ENCODE measurements at regions not wholly inside any gene's neighbourhood (a gene's known extent, or its start where the extent isn't known, plus 50 kb on each side); places are given as distances from the start of the nearest gene placed in this dataset.
"Not testable (repeated sequence)": the region's sequence is repeated elsewhere in the genome, so short reads cannot be mapped to it uniquely, and the experiment has no call there.

DNA sequence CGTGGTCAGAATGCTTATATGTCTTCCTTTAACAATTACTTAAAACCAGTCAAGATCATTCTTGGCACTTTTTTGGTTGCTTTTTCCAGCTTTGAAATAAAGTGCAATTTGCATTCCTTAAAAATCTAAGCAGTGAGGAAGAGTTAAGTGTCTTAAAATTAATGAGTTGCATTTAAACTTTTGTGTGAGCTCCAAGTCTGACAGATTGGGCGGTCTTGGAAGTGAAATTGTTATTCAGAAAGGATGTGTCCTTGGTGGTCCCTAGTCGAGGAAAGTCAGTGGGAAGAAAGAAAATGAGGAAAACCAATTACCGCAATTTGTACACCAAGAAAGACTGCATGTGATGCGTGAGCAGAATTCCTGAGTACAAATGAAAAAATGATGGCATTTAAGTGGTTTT is 132.5 kb downstream of the HHIPL2 start:
- DNase-seq = no peak

DNA sequence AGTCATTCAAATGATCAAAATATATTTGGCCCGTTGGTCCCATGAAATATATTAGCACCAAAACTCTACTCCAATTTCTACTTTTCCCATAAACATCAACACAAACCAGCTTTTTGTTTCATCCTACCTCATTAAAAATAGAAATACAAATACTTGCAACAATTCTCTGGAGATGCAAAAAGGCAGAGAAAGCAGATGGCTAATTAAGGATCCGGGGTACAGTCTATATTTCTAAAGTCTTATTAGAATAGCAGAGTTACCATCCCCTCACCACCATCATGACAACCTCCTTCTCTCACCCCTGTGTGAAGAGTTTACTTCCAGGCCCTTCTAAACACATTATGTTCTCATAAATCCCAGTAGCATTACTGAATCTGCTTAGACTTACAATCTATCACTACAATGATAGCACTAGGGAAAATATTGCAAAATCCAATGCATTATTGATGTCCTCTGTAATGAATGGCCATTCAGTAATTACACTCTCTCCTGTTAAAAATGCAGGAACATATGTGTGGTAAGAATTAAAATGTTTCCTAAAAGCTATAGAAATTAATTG is 133.8 kb downstream of the HHIPL2 start:
- no peak for DNase-seq

DNA sequence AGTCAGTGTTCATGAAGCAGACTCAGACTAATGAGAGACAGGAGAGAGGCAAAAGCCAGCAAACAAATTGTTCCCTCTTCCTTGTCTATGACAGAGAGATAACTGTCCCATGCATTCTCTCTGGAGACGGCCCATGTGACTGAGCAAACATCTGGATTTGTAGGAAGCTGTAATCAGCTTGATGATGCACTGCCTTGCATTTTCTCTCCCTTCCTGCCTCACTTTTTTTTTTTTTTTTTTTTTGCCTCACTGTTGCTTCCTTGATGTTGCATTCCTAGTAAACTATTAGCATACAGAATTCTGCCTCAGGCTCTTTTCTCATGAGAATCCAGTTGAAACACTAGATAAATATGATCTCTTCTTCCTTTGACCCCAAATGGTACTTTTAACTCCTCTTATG is 134.5 kb downstream of the HHIPL2 start:
- no peak for DNase-seq

DNA sequence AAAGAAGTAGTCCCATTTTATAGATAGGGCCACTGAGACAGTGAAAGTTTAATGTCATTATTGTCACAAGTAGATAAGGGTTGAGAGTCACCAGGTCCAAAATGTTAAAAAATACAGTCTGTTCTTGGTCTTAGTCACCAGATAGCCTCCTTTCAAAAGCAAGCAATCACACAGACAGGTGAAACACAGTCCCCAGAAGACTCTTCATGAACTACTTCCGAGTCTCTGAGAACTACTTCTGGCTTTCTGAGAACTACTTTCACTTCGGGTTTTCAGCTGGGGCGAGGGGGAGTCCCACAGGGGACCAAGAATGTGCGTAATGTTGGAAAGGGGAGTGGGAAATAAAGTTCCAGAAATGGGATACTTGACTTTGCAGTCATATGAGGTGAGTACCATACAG is 143.2 kb downstream of the HHIPL2 start:
- DNase-seq = no peak

DNA sequence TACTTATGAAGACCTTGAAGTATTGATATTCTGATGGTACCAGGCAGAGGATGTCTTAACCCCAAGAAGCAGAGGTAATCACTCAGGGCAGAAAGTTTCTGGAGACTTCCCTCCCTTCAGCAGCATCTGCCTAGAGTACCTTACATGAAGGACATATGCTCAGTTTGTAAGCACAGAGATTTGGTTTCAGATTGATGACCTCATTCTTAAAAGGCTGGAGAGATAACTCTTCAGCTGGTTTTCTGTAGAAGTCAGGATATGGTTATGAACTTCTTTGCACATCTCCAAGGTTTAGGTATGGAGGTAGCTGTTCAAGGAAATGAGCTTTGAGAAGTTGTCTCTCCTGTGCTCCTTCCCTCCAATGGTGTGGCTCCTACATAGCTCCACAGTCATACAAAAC is 148.7 kb downstream of the HHIPL2 start:
- DNase-seq = no peak

DNA sequence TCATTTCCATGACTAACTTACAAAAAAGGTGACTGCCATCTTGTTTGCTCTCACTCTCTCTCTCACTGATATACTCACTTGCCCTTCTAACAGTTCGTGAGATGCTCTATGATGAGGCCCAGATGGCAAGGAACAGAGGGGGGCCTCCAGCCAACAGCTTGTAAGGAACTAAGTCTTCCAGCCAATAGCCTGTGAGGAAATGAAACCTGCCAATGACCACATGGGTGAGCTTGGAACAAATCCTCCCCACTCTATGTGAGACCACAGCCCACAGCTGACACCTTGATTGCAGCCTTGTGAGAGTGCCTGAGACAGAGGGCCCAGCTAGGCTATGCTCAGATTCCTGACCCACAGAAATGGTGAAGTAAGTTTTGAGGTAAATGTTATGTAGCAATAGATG is 153.7 kb downstream of the HHIPL2 start:
- DNase-seq = no peak

DNA sequence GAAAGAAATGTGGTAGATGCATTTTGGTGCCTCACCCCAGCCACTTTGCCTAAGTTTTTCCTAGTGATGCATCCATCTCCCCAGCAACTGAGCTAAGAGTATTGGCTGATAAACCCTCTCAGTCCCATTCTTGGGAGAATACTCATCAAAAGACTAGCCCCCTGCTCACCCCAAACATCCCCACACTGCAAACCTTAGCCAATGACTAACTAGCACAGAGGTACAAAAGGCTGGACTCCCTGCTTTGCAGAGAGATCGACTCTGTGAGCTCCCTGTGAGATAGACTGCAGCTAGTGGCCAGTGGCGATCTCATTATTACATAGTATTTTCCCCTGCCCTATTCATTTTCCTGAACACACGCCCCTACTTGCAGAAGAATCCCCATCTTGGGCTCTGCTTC is 155.3 kb downstream of the HHIPL2 start:
- DNase-seq = no peak

DNA sequence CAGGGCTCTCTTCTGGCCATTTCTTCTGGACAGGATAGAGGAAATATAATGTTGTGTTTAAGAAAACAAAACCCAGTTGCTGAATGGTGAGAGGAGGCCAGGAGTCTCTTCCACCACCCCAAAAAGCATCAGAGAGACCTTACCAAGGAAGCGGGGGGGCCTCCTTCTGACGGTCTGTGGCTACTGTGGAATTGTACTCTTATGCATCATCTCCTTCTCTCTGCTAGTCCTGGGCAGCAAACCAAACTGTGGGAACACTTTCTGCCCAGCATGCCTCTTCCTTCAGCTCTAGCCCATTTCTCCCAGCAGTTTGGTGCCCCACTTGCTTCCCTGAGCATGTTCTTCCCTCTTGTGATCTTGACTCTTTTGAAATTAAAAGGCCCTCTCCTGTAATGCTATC is 157.7 kb downstream of the HHIPL2 start:
- no peak for DNase-seq

DNA sequence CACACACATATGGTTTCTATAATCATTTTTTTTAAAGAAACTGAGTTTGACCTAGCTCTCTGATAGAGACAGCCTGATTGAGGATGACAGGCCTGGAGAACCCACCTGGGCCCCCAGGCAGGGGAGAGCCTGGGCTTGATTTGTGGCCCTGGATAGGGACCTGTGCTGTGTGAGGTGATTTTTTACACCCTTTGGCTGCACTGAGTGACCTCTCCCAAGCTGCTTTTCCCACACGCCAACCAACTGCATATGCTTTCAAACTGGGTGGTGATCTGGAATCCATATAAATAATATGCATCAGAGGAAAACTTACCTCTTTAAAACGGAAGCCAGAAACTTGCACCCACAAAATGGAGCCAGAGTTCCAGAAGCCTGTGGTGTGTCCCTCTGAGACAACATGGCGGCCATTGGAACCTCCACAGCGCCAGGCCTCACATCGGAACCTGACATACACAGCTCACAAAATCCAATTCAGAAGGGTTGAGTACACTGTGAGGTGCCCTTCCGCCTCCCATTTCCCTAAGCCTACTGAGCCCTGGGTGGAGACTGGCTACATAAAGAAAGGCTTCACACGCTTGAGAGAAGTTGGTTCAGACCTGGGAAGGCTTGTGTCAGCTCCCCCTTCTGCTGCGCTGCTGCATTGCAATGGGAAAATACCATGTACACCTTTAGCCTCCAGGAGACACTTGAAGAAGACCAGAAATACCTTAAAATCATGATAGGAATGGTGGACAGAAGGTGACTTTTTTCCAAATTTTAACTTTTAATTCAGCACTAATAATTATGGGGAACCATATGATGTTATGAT is 160.7 kb downstream of the HHIPL2 start:
- no peak for DNase-seq

DNA sequence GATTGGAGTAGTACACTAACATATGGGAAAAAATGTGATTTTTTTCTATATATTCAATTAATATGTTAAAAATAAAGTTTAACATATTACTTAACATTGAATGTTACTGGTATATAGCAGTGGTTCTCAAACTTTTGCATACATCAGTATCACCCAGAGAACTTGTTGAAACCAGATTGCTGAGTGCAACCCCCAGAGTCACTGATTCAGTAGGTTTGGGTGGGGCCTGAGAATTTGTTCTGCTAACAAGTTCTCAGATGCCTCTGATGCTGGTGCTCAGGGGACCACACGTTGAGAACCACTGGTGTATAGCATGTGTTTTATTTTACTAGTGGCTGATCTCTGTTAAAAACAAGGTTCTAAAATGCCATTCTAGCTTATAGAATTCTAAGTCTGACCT is 161.9 kb downstream of the HHIPL2 start:
- DNase-seq = no peak

DNA sequence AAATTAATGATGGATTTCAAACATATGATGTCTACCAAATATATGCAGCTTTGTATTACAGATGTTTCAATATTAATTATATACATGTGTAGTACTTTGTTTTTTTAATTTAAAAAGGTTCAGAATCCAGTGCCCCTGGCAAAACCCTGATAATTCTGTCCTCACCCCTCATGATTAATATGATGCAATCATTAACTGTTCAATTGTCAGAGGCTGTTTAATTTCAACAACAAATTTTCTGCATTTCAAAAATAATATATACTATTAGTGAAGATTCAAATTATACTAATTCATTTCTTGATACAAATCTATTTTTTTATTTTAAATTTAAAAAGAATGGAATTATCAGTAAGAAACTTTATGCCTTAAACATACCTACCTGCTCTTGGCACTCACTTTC is 162.6 kb downstream of the HHIPL2 start:
- DNase-seq = no peak

DNA sequence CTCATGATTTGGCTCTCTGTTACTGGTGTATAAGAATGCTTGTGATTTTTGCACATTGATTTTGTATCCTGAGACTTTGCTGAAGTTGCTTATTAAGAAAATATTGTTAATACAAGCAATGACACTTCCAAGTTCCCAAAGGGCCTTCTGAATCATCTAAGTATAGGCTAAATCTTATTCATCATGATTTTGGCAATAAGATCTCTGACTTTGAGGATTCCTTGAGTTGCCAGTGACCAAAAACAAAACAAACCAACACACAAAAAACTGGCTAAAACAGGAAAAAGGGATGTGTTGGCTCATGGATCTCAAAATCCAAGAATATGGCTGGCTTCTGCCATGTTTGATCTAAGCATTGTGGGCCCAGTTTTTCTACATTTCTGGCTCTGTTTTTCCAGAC is 163.4 kb downstream of the HHIPL2 start:
- DNase-seq = no peak

DNA sequence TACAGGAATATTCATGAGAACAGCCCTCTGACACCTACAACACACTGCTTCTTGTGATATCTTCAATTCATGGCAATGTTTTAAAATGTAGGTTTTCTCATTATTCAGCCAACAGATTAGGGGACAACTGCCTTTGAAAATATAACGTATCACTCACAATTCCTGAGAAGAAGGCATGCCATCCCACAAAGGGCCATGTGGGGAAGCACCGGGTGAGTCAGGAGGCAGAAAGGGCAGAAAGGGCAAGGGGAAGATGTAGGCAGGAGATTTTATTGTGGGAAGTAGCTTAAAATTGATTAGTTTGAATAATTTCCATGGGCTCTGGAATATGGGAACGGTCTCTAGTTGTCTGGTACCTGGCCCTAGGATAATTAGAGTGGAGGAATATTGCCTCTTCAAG is 165.7 kb downstream of the HHIPL2 start:
- DNase-seq = no peak

DNA sequence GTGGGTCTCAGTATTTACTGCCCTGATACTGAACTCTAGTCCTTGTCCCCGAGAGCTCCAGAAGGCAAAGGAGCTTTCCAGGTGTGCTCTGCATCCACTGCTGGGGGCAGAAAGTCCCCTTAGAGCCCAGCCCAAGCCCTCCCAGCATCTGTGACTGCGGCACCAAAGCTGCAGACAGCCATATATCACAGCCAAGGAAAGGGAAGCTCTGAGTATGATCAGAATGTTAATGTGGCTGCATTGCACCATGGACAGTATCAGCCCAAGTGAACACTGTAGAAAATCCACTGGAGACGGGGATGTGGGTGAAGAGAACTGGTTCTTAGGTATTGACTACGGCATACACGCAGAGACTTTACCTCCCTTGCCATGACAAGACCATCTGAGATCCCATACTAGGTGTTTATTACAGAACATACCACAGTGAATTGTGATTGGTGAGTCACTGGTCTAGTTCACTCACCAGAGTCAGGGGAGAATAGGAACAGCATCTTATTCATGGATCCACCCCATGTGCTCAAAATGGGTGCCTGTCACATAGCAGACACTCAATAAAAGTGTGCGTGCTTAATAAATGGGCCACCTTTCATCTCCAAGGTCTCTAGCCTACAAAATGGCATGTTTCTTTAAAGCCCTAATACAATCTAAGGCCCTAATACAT is 170.3 kb downstream of the HHIPL2 start:
- no peak for DNase-seq

DNA sequence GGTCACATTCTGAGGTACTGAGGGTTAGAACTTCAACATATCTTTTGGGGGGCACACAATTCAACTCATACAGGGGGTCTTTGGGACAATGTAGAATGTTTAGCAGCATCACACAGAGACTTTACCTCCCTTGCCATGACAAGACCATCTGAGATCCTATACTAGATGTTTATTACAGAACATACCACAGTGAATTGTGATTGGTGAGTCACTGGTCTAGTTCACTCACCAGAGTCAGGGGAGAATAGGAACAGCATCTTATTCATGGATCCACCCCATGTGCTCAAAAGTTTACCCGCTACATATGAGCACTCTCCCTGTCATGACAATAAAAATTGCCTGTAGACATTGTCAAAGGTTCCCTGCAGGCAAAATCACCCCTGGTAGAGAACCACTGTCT is 171.1 kb downstream of the HHIPL2 start:
- not testable (repeated sequence) for DNase-seq

DNA sequence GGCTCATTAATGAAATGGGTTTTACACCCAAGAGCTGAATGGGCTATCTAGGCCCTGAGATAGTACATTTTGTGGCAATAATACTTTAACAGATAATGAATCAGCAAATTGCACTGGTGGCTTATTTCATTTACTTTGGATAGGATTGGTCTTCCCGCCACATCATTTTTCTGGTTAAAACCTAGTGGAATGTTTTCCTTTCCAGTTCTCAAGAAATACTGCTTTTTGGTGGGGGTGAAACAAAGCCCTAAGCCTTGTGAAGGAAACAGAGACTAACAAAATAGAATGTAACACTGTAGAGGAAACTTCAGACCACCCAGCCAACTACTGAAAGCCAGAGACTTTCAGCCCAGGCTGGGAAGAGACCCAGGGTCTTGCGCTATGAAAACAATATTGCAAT is 172.2 kb downstream of the HHIPL2 start:
- DNase-seq = no peak

DNA sequence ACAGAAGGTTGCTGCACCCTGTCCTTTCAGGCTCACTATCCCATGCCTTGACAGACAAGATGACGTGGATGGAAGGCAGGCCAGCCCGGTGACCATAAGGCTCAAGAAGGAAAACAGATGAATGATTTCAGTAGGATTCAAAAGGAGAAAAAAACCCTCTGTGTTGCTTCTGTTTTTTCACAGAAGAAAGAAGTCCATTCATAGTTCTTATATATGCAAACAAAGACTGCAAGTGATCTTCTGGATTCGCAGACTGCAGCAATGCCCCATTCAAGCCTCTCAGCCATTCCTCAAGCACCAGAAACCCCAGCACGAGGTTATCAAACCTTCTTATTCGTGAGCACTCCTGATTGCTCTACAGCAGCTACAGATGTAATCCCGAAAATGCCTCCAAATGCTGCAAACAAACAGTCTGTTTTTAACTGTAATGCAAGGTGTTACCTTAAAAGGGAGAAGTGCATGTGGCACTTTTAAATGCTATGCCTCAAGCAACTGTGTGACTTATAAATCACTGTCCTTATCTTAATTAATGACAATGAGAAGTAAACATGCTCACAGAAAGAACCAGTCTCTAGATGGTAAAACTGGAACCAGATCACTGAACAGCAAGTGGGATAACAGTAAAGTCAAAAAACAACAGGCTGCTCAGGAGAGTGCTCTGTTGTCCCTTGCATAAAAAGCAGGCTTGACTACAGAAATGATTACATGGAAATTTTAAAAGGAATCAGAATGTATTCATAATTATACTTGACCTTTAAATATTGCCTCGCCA is 173.9 kb downstream of the HHIPL2 start:
- DNase-seq = no peak

DNA sequence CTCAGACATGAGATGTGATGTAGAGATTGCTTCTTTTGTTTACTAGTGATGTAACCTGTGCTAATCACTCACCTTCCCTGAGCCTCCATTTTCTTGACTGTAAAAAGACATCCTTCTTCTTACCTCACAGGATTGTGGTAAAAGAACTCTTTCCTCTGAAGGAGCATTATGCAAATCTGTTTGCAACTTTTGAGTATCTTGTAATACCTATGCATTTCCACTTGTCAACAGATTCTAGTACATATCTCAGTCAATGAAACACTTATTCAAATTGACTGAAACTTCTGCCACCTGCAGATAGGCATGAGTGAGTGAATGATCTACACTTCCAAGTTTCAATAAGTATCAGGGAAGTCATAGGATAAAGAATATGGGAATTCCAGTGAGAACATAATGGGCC is 174.7 kb downstream of the HHIPL2 start:
- no peak for DNase-seq

DNA sequence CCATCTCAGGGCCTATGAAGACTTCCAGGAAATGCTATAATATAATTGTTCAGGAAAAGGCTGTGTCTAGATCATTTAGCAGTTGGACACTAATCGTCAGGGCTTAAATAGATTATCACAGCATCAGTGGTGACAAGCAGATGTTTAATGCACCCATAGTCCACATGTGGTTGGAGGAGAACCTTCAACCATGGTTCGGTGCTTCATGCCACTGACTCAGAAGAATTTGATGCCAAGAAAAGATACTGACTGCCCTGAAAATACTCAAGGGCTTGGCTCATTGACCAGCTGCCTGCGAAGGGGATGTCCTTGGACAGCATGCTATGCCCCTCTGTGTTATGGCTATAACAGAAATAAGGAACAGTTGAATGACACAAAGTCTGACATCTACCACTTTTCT is 175.7 kb downstream of the HHIPL2 start:
- no peak for DNase-seq

DNA sequence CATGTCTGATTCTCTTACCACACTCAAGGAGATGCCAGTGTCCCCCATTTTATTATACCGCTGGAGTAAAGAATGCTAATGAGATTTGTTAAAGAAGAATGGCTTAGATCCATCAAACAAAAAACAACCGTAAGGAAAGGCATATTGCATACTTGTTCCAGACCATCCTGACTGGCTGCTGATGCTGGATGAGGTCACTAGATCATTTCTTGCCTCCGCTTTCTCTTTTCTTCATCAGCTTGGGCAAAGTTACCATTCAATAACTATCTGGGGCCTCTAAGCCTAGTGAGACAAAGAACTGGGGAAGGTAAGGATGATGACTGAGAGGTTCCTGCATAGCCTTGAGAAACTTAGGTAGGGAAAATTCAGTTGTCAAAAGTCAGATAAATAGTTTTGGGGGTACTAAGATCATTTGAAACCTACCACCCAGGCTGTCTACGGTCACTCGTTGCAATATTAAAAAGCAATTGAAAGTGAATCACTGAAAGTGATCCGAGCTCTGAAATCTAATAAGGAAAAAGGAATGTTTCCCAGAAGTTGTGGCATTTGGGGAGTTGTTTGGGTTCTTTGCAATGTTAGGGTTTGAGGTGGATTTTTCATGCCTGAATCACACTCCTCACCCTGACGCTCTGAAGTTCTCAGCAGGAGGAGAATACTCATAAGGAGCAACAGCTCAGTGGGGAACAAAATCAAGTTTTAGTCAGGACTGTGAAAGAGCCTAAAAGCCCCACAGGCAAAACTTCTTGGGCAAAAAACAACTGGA is 176.8 kb downstream of the HHIPL2 start:
- no peak for DNase-seq

DNA sequence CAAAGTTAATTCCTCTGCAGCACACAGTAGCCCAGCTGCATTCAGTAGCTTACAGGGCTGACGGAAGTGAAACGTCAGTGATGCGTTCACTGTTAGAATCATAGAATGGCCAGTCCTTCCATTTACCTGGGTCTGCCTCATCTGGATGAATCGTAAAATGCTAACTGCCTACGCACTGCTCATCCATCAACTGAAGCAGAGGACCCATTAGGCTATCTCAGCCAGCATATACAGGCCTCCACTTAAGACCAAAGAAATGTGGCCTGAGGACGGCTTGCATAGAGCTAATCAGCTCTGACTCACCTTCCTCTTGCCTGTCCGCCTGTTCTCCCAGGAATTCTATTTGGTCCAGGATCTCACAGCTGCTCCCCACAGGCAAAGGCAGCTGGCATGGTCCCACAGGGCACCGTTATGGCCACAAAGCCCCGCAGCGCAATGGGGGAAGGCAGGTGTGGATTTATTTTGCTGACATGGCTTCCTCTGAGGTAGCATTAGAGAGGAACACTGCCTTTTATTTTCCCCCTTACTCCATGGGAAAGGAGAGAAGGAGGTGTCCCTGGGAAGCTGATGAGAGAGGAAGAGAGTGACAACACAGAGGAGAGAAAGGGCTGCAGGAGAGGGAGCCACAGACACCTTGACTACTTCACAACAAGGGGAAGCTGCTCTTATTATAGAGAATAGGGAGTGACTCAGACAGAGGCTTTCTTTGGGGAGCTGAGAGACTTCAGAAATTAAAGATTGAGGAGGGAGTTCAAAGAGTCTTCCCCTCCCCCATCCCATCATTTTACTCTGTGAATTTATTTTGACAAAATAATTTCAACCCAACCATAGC is 177.6 kb downstream of the HHIPL2 start:
- DNase-seq = no peak

DNA sequence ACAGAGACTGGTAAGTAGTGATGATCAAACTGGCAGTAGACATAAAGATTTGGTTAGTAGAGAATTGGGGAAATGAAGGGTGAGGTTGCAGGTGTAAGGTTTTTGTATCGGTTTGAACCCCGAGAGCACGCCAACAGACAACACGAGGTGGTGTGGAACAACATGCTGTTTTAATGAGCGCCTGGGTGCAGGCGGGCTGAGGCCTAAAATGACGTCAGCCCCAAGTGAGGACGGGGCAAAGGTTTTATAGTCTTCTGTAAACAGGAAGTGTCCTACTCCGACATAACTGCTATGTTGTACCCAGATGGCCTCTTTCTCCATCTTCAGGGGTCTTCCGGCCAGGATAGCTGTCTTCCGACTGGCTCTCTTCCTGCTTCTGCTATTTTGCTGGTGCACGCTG is 178.8 kb downstream of the HHIPL2 start:
- no peak for DNase-seq

Measured in SHP77 treated with DMSO at 0.1 percent for 48 hours (cell line).